Neuron (in vitro differentiated cells): ENCODE measurements at regions not wholly inside any gene's neighbourhood (a gene's known extent, or its start where the extent isn't known, plus 50 kb on each side); places are given as distances from the start of the nearest gene placed in this dataset.
A peak's percentile ranks its signal among the peaks of the same experiment; 100 is the strongest.
"Not testable (repeated sequence)": the region's sequence is repeated elsewhere in the genome, so short reads cannot be mapped to it uniquely, and the experiment has no call there.

Experiments used
- H2AFZ ChIP-seq: one replicate; pipeline ENCODE4 v1.6.1; 2013; ENCODE audit warnings: low read depth, mild to moderate bottlenecking, inconsistent platforms, low read length, moderate library complexity
- H3K27me3 ChIP-seq: one replicate; pipeline ENCODE4 v1.6.1; 2013; ENCODE audit warnings: low read length; ENCODE audit not compliant: insufficient read depth
- H3K36me3 ChIP-seq: one replicate; pipeline ENCODE4 v1.6.1; 2013; ENCODE audit warnings: low read length; ENCODE audit not compliant: insufficient read depth
- H3K4me1 ChIP-seq: one replicate; pipeline ENCODE4 v1.6.1; 2013; ENCODE audit warnings: low read length; ENCODE audit not compliant: insufficient read depth
- H3K4me3 ChIP-seq: 2 replicates; pipeline ENCODE4 v1.5.1; 2013; ENCODE audit warnings: mild to moderate bottlenecking, low read length, moderate library complexity
- H3K9me3 ChIP-seq: one replicate; pipeline ENCODE4 v1.6.1; 2013; ENCODE audit warnings: low read length

DNA sequence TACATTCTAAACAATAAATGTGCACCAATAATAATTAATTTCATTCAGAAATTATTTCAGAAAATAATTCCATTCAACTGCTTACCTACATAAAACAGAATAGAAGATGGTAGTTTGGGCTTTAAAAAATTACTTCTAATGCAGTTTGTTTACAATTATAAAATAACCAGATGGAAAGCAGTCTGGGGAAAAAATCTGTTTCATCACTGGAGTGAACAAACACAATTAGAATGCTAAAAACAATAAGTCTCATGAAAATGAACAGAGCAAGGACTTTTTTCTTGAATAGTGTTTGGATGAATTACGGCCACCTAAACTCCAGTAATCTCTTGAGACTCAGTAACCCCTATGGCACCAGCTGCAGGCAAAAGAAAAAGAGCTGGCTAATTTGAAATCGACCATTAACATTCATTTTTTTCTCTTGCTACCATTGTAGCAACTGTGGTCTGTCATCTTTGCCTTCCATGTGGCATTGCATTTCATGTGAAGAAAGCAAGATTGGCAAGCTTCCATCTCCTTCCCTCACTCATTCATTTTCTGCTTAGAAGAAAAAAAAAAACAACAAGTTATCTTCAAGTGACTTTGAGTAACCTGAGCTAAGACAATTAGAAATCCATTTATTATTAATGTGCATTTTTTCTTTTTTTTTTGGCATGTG, 88.4 kb upstream of the CEP85L start:
- Histone ChIP-seq H3K4me3 (no peak overlapping the region), H3K27me3 (no peaks in the 10 kb centered on the region), H2AFZ (no peak overlapping the region), H3K9me3 (no peaks in the 10 kb centered on the region), H3K36me3 (no peaks in the 10 kb centered on the region), H3K4me1 (no peaks in the 10 kb centered on the region)

DNA sequence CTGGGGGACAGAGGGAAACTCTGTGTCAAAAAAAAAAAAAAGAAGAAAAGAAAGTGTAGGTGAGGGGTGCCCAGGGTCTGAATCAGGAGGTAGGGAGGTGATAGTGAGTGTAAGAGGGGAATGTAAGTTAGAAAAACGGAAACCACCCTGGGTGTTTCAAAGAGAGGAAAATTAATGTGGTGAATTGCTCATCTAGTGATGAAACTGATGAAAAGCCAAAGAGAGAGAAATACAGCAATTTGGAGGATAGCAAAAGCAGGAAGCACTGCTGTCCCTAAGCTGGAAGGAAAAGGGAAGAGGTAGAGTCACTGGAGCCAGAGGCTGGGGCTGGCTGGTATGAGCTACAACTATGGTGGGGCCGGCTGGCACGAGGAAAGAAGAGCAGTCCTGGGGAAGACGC, 85.0 kb upstream of the CEP85L start:
- Histone ChIP-seq H3K9me3 (no peaks in the 10 kb centered on the region), H3K4me1 (no peaks in the 10 kb centered on the region), H3K36me3 (no peaks in the 10 kb centered on the region), H3K4me3 (no peak overlapping the region), H3K27me3 (no peaks in the 10 kb centered on the region), H2AFZ (no peak overlapping the region)

DNA sequence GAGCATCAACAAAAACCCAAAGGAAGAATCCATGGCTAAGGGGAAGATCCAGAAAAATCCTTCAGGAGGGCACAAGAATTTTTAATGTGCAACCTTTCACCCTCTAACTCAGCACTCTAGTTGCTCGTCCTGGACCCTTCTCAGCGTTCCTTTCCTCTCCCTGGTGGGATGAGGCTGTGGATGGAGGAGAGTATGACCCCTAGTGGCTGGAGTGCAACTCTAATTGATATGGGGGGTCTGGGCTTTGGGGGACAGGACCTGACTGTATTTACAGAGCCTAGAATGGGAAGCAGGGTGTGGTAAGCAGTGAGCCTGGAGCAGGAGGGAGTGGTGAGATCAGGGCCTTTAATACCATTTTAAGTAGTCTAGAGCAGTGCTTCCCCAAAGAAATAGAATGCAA, 83.9 kb upstream of the CEP85L start:
- Histone ChIP-seq H3K4me1 (no peaks in the 10 kb centered on the region), H3K4me3 (no peak overlapping the region), H2AFZ (no peak overlapping the region), H3K9me3 (no peaks in the 10 kb centered on the region), H3K36me3 (no peaks in the 10 kb centered on the region), H3K27me3 (no peaks in the 10 kb centered on the region)

DNA sequence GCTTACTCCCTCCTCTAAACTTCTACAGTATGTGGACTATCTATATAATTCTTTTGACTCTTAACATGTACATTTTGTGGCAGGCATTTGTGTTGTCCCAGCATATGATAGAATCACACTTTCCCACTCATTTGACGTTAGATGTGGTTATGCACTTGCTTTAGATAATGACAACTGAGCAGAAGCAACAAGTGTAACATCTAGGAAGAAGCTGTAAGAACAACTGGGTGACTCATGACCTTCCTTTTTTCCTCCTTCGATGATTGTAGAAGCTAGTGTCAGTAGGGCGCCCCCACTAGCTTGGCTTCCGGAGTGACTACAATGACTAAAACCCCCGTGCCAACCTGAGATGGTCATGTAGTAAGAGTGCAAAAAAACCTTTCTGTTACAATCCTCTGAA, 74.6 kb upstream of the CEP85L start:
- no peak overlapping the region for H2AFZ ChIP-seq
- H3K36me3 ChIP-seq: no peaks in the 10 kb centered on the region
- no peaks in the 10 kb centered on the region for H3K27me3 ChIP-seq
- no peak overlapping the region for H3K4me3 ChIP-seq
- H3K9me3 ChIP-seq: no peaks in the 10 kb centered on the region
- no peaks in the 10 kb centered on the region for H3K4me1 ChIP-seq

- Histone ChIP-seq H3K4me1 (no peaks in the 10 kb centered on the region), H3K4me3 (no peak overlapping the region), H3K9me3 (no peaks in the 10 kb centered on the region), H3K27me3 (no peaks in the 10 kb centered on the region), H3K36me3 (no peaks in the 10 kb centered on the region), H2AFZ (no peak overlapping the region)
Observed at GRCh38 chr6:118724211-118724610, 72.8 kb upstream of the CEP85L start.

- Histone ChIP-seq H3K9me3 (no peaks in the 10 kb centered on the region), H3K36me3 (no peaks in the 10 kb centered on the region), H3K27me3 (no peaks in the 10 kb centered on the region), H3K4me3 (no peak overlapping the region), H3K4me1 (no peaks in the 10 kb centered on the region), H2AFZ (no peak overlapping the region)
Observed at GRCh38 chr6:118722829-118723813, 71.7 kb upstream of the CEP85L start.

DNA sequence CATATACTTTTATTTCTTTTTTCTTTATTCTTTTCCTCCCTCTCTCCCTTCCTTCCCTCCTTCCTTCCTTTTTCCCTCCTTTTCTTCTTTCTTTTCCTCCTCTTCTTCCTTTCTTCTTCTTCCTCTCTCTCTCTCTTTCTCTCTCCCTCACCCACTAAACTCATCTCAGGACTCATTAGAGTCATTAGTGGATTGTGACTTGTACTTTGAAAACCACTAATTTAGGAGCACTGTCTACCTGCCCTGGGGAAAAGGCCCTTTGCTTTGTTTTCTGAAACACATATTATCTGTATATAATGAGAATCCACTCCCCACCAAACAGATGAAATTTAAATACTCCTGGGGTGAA, 68.7 kb upstream of the CEP85L start:
- no peaks in the 10 kb centered on the region for H3K36me3 ChIP-seq
- no peak overlapping the region for H2AFZ ChIP-seq
- no peaks in the 10 kb centered on the region for H3K9me3 ChIP-seq
- no peaks in the 10 kb centered on the region for H3K27me3 ChIP-seq
- H3K4me1 ChIP-seq: peaks cover 2% of the 10 kb centered on the region
- H3K4me3 ChIP-seq: no peak overlapping the region

DNA sequence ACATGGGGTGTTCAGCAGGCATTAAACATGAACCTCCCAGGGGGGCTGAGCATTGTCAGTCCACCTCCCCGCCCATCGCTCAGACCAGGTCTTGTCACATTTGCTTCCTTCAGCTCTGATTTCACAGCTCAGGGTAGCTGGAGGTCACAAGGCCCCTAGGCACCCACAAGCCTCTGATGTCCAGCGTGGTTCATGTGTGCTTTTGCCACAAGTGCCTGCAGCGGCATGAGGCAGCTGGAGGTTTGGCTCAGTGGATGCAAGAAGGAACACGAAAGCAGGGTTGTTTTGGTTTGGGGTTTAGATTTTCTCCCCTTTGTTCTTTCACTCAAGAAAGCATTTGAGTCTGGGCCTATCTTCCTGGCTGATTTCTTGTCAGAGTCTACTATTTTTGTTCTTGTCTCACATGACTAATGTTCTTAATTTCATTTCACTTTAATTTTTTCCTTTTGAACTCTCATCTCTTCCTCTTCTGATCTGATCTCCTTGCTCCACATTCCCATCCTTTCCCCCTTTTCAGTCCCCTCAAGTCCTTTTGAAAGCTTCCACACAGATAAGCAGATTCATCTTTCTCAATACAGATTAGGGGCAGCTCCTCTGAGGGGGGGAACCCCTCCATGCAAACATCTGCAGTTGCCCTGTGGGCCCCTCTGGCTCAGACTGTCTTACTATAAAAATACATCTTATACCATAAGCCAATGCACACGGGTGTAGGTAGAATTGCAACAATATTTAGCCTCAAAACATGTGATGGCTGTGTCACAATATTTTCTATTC, 68.1 kb upstream of the CEP85L start:
- Histone ChIP-seq H3K36me3 (no peaks in the 10 kb centered on the region), H3K4me1 (peaks cover 2% of the 10 kb centered on the region), H3K27me3 (no peaks in the 10 kb centered on the region), H3K4me3 (no peak overlapping the region), H3K9me3 (no peaks in the 10 kb centered on the region), H2AFZ (peak overlapping the region; percentile 26)

DNA sequence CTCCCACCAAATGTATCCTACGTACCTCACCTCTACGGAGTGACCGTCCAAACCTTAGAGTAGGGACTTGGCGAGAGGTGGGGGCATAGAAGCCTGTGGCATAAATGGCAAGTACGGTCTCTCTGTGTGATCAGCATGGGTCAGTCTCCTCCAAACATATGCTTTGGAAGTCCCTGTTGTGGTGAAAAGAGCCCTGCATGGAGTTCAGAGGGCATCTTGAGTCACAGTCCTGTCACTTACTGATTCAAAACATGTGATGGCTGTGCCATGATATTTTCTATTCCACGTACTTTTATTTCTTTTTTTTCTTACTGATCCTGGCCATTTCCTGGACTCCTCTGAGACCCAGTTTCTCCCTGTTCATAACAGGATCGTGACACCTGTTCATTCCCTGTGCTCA, 67.5 kb upstream of the CEP85L start:
- Histone ChIP-seq H2AFZ (no peak overlapping the region), H3K27me3 (no peaks in the 10 kb centered on the region), H3K36me3 (no peaks in the 10 kb centered on the region), H3K4me1 (peaks cover 2% of the 10 kb centered on the region), H3K9me3 (no peaks in the 10 kb centered on the region), H3K4me3 (no peak overlapping the region)

DNA sequence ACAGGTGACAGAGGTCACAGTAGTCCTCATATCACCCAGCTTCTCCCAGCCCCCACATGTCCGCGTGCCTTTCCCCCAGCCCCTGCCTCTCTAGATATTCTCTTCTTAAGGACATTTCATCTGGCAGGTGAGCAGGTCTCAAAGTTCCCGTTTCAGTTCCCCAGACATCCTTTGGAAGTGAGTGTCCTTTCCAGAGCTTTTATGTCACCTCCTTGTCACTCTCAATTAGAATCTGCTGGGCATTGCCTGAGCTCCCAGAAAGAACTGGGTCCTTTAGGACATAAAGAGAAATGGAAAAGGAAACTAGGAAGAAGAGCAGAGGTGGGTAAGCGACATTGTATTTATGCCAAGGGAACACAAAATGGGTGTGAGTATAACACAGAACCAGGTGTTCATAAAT, 66.9 kb upstream of the CEP85L start:
- H3K36me3 ChIP-seq: no peaks in the 10 kb centered on the region
- H3K4me1 ChIP-seq: peaks cover 6% of the 10 kb centered on the region
- H3K27me3 ChIP-seq: no peaks in the 10 kb centered on the region
- H2AFZ ChIP-seq: no peak overlapping the region
- no peak overlapping the region for H3K4me3 ChIP-seq
- H3K9me3 ChIP-seq: no peaks in the 10 kb centered on the region

- H3K27me3 ChIP-seq: no peaks in the 10 kb centered on the region
- H3K4me1 ChIP-seq: peaks cover 14% of the 10 kb centered on the region
- H2AFZ ChIP-seq: no peak overlapping the region
- H3K4me3 ChIP-seq: no peak overlapping the region
- H3K9me3 ChIP-seq: no peaks in the 10 kb centered on the region
- no peaks in the 10 kb centered on the region for H3K36me3 ChIP-seq
Observed at GRCh38 chr6:118717106-118717505, 65.7 kb upstream of the CEP85L start.

DNA sequence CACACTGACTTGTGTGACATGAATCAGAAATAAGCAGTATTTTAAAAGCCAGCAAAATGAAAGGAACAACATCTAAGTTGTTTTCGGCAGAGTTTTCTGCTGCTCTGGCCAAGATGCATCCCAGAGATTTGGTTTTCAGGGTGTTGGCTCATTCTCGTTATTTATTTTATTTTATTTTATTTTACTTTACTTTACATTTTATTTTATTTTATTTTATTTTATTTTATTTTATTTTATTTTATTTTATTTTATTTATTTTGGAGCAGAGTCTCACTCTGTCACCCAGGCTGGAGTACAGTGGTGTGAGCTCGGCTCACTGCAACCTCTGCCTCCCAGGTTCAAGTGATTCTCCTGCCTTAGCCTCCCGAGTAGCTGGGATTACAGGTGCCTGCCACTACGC, 64.5 kb upstream of the CEP85L start:
- not testable (repeated sequence) for H3K36me3 ChIP-seq, H3K9me3 ChIP-seq, H3K4me3 ChIP-seq, H2AFZ ChIP-seq, H3K27me3 ChIP-seq
- peaks cover 14% of the 10 kb centered on the region for H3K4me1 ChIP-seq

DNA sequence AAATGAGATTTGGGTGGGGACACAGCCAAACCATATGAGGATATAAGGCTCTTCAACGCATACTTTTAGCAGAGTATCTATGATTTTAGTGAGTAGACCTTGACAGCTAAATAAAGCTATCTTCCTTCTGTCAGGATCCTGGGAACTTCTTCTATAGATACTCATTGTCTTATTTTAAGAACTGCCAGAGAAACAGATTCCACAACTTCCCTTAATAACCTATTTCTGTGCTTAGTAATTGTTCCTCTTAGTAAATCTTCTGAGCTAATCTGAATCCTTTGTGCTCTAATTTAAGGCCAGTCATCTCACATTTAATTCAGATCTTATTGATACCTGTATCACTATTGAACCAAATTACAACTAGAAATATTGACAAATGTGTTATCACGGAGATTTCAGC, 64.0 kb upstream of the CEP85L start:
- Histone ChIP-seq H2AFZ (no peak overlapping the region), H3K9me3 (no peaks in the 10 kb centered on the region), H3K36me3 (no peaks in the 10 kb centered on the region), H3K4me1 (peaks cover 14% of the 10 kb centered on the region), H3K27me3 (no peaks in the 10 kb centered on the region), H3K4me3 (no peak overlapping the region)
